OCI-LY7 (cell line): ENCODE measurements at regions not wholly inside any gene's neighbourhood (a gene's known extent, or its start where the extent isn't known, plus 50 kb on each side); places are given as distances from the start of the nearest gene placed in this dataset.

Experiments used
- CTCF ChIP-seq: fragments of 200-600 bp; sonication (generic); conservative IDR thresholded peaks from 2 replicates; pipeline ENCODE4 v1.5.1; 2014; ENCODE audit warnings: mild to moderate bottlenecking, antibody characterized with exemption, low read length, moderate library complexity, mixed read lengths
- EZH2phosphoT487 ChIP-seq: fragments of 200-600 bp; sonication (generic); IDR thresholded peaks from 2 replicates; pipeline ENCODE4 v1.6.1; 2018; ENCODE audit warnings: low read depth, borderline replicate concordance, mild to moderate bottlenecking, mixed run types, antibody characterized with exemption, low read length, moderate library complexity, mixed read lengths

DNA sequence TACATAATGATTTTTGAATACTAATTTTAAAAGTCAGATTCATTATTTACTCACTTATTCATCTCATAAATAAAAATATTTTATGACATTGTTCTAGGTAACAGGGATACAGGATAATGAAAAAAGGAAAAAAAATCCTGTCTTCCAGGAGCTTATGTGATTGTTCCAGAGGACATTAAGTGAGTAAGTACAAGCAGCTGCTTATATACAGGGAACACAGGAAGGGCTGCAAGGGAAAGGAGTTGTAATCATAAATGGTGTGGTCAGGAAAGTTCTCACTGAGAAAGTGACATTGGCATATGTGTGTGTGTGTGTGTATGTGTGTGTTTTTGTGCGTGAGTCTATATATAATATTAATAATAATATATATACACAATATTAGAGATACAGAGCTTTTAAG is 121.8 kb downstream of the HAO1 start:
- TF ChIP-seq CTCF, result no peak
- TF ChIP-seq EZH2phosphoT487, result no peak
